T-cell (primary cell): ENCODE measurements at regions not wholly inside any gene's neighbourhood (a gene's known extent, or its start where the extent isn't known, plus 50 kb on each side); places are given as distances from the start of the nearest gene placed in this dataset.

Source experiments
- ATAC-seq, 4 experiments: fragments of 200-7000 bp in 3 of 4; fragments of 150-1000 bp in 1 of 4; cut with Tn5 transposase; replicated peaks in 1 of 4; 1 replicate in 3 of 4; 2 replicates in 1 of 4; pipeline ENCODE4 v1.10.0; 2021; ENCODE audit warnings: moderate library complexity in 3 of 4, mild to moderate bottlenecking in 2 of 4, moderate number of reproducible peaks in 1 of 4
- CTCF ChIA-PET, 2 donors: fragments of 300-600 bp; sonication (Branson Sonifier 250); formaldehyde crosslinking; loops; one replicate each; lab custom pipeline; 2022; ENCODE audit warnings: antibody characterized with exemption in 2 of 2; lab: Charles Lee
- POLR2A ChIA-PET, 2 donors: fragments of 300-600 bp; sonication (Branson Sonifier 250); formaldehyde crosslinking; loops; one replicate each; lab custom pipeline; 2022; ENCODE audit warnings: antibody characterized with exemption in 2 of 2; lab: Charles Lee
- DNase-seq, 35 experiments: peaks; one replicate each; pipeline versions ENCODE4 v3.0.0 to v3.0.0-alpha.2; 2013 to 2023
- H3K27ac ChIP-seq: one replicate; pipeline ENCODE4 v1.5.1; 2013; ENCODE audit warnings: low read length
- H3K27me3 ChIP-seq, 2 experiments: replicated peaks in 1 of 2; 1 replicate in 1 of 2; 2 replicates in 1 of 2; pipeline versions ENCODE4 v1.6.1 to v1.7.0; 2013; ENCODE audit warnings: low read length in 1 of 2, mixed read lengths in 1 of 2; ENCODE audit not compliant: control insufficient read depth in 2 of 2, insufficient read depth in 2 of 2; ENCODE audit errors: extremely low read depth in 1 of 2
- H3K36me3 ChIP-seq, 2 donors: 1 replicate in 1 of 2; 2 replicates in 1 of 2; pipeline versions ENCODE4 v1.6.1 to v1.7.0; 2013; ENCODE audit warnings: low read length in 1 of 2; ENCODE audit not compliant: control insufficient read depth in 2 of 2, insufficient read depth in 1 of 2; ENCODE audit errors: extremely low read depth in 1 of 2
- H3K4me1 ChIP-seq, 2 experiments: 1 replicate in 1 of 2; 2 replicates in 1 of 2; pipeline versions ENCODE4 v1.6.1 to v1.7.0; 2013; ENCODE audit warnings: low read length in 2 of 2, mixed read lengths in 1 of 2; ENCODE audit not compliant: insufficient read depth in 2 of 2, control insufficient read depth in 1 of 2; ENCODE audit errors: extremely low read depth in 1 of 2
- H3K4me3 ChIP-seq, 2 donors: 1 replicate in 1 of 2; 2 replicates in 1 of 2; pipeline versions ENCODE4 v1.5.1 to v1.7.0; 2013; ENCODE audit warnings: mild to moderate bottlenecking in 2 of 2, low read length in 1 of 2, moderate library complexity in 1 of 2; ENCODE audit not compliant: control insufficient read depth in 1 of 2; ENCODE audit errors: extremely low read depth in 1 of 2
- H3K9me3 ChIP-seq: 2 replicates; pipeline ENCODE4 v1.7.0; 2013
- H3K27ac Mint-ChIP-seq, 2 donors: one replicate each; pipeline ENCODE4 v1.8.0; 2020 to 2021; ENCODE audit warnings: mild to moderate bottlenecking in 2 of 2, mixed read lengths in 2 of 2
- H3K27me3 Mint-ChIP-seq, 2 donors: one replicate each; pipeline ENCODE4 v1.8.0; 2021 to 2022; ENCODE audit warnings: mixed read lengths in 2 of 2
- H3K36me3 Mint-ChIP-seq: one replicate; pipeline ENCODE4 v1.8.0; 2021; ENCODE audit warnings: mixed read lengths
- H3K4me1 Mint-ChIP-seq, 3 donors: one replicate each; pipeline ENCODE4 v1.8.0; 2020 to 2022; ENCODE audit warnings: mixed read lengths in 3 of 3, mild to moderate bottlenecking in 1 of 3
- H3K4me3 Mint-ChIP-seq, 3 donors: one replicate each; pipeline ENCODE4 v1.8.0; 2020 to 2022; ENCODE audit warnings: mild to moderate bottlenecking in 3 of 3, mixed read lengths in 3 of 3, moderate library complexity in 3 of 3
- H3K9me3 Mint-ChIP-seq, 3 donors: one replicate each; pipeline ENCODE4 v1.8.0; 2020 to 2022; ENCODE audit warnings: mixed read lengths in 3 of 3
- WGBS: methylation state at CpG from one replicate; pipeline ENCODE4 v1.1.5; 2013; ENCODE audit warnings: missing lambda C conversion rate; ENCODE audit not compliant: insufficient coverage; 5-methylcytosine and 5-hydroxymethylcytosine counted together

- CTCF ChIA-PET: no interaction called here
- Histone ChIP-seq H3K27ac (no peak overlapping the region), H3K4me1 (no peaks in the 10 kb centered on the region), H3K9me3 (peaks cover 4% of the 10 kb centered on the region), H3K27me3 (no peaks in the 10 kb centered on the region), H3K36me3 (no peaks in the 10 kb centered on the region), H3K4me3 (no peak overlapping the region)
- no CpG with 5 or more reads among the region's 1 CpG for WGBS
- no peak overlapping the region for H3K4me3 Mint-ChIP-seq
- H3K9me3 Mint-ChIP-seq: peaks cover 13 to 33% (median 26%) of the 10 kb centered on the region in 3 donors
- no peaks in the 10 kb centered on the region for H3K4me1 Mint-ChIP-seq
- H3K27ac Mint-ChIP-seq: no peak overlapping the region
- H3K36me3 Mint-ChIP-seq: no peaks in the 10 kb centered on the region
- ATAC-seq (no peak), DNase-seq (no peak)
- POLR2A ChIA-PET: no interaction called here
- H3K27me3 Mint-ChIP-seq: no peaks in the 10 kb centered on the region
Observed at GRCh38 chr11:41612415-41612814, 153.0 kb upstream of the LRRC4C start.

- Mint-ChIP-seq H3K9me3 (peaks cover 13 to 26% (median 18%) of the 10 kb centered on the region in 3 donors), H3K4me1 (no peaks in the 10 kb centered on the region), H3K4me3 (no peak overlapping the region), H3K27ac (no peak overlapping the region), H3K27me3 (no peaks in the 10 kb centered on the region), H3K36me3 (no peaks in the 10 kb centered on the region)
- no peak for ATAC-seq
- no peaks in the 10 kb centered on the region for H3K27me3 ChIP-seq
- DNase-seq: no peak
- CTCF ChIA-PET: no interaction called here
- no peaks in the 10 kb centered on the region for H3K36me3 ChIP-seq
- 56% methylated on average over 1 of the region's 1 CpG for WGBS
- peaks cover 4% of the 10 kb centered on the region for H3K9me3 ChIP-seq
- no peaks in the 10 kb centered on the region for H3K4me1 ChIP-seq
- no peak overlapping the region for H3K4me3 ChIP-seq
- H3K27ac ChIP-seq: no peak overlapping the region
- POLR2A ChIA-PET: interaction anchor here in 1 of 2 donors (0.6 kb wide), 1 partner anchor 25 kb away, joined by 3 read pairs; no protein-coding TSS in a partner anchor
Observed at GRCh38 chr11:41613326-41613725, 153.9 kb upstream of the LRRC4C start.

GRCh38 chr11:41622707-41623359 lies 163.4 kb upstream of the LRRC4C start:
- Histone ChIP-seq H3K36me3 (no peaks in the 10 kb centered on the region), H3K27me3 (no peaks in the 10 kb centered on the region), H3K9me3 (no peaks in the 10 kb centered on the region), H3K27ac (no peak overlapping the region), H3K4me3 (no peak overlapping the region), H3K4me1 (no peaks in the 10 kb centered on the region)
- Mint-ChIP-seq H3K27ac (no peak overlapping the region), H3K4me1 (no peaks in the 10 kb centered on the region), H3K4me3 (no peak overlapping the region), H3K9me3 (peaks cover 13 to 36% (median 20%) of the 10 kb centered on the region in 3 donors), H3K27me3 (no peaks in the 10 kb centered on the region), H3K36me3 (no peaks in the 10 kb centered on the region)
- WGBS: 88% methylated on average over 24 of the region's 32 CpGs
- ChIA-PET POLR2A (no interaction called here), CTCF (no interaction called here)
- no peak for ATAC-seq
- DNase-seq: no peak

- no peak overlapping the region for H3K4me3 Mint-ChIP-seq
- H3K9me3 Mint-ChIP-seq: peaks cover 17 to 29% (median 18%) of the 10 kb centered on the region in 3 donors
- POLR2A ChIA-PET: no interaction called here
- 78% methylated on average over 8 of the region's 9 CpGs for WGBS
- no peaks in the 10 kb centered on the region for H3K36me3 ChIP-seq
- H3K27me3 Mint-ChIP-seq: no peaks in the 10 kb centered on the region
- no peak overlapping the region for H3K4me3 ChIP-seq
- no peak overlapping the region for H3K27ac ChIP-seq
- no peak for DNase-seq
- no peak overlapping the region for H3K27ac Mint-ChIP-seq
- H3K9me3 ChIP-seq: no peaks in the 10 kb centered on the region
- H3K4me1 ChIP-seq: no peaks in the 10 kb centered on the region
- CTCF ChIA-PET: no interaction called here
- no peaks in the 10 kb centered on the region for H3K27me3 ChIP-seq
- no peaks in the 10 kb centered on the region for H3K4me1 Mint-ChIP-seq
- no peak for ATAC-seq
- H3K36me3 Mint-ChIP-seq: no peaks in the 10 kb centered on the region
Observed at GRCh38 chr11:41659985-41660384, 200.5 kb upstream of the LRRC4C start.

- H3K4me1 Mint-ChIP-seq: no peaks in the 10 kb centered on the region
- ATAC-seq: no peak
- no peaks in the 10 kb centered on the region for H3K4me1 ChIP-seq
- POLR2A ChIA-PET: no interaction called here
- no peak overlapping the region for H3K27ac Mint-ChIP-seq
- DNase-seq: no peak
- H3K4me3 ChIP-seq: no peak overlapping the region
- H3K9me3 Mint-ChIP-seq: peaks cover 15 to 26% (median 18%) of the 10 kb centered on the region in 3 donors
- no peak overlapping the region for H3K27ac ChIP-seq
- CTCF ChIA-PET: no interaction called here
- H3K27me3 Mint-ChIP-seq: no peaks in the 10 kb centered on the region
- no peak overlapping the region for H3K4me3 Mint-ChIP-seq
- no peaks in the 10 kb centered on the region for H3K36me3 Mint-ChIP-seq
- no peaks in the 10 kb centered on the region for H3K9me3 ChIP-seq
- WGBS: no CpG with 5 or more reads among the region's 8 CpGs
- H3K27me3 ChIP-seq: no peaks in the 10 kb centered on the region
- H3K36me3 ChIP-seq: no peaks in the 10 kb centered on the region
Observed at GRCh38 chr11:41660585-41660984, 201.1 kb upstream of the LRRC4C start.

- POLR2A ChIA-PET: no interaction called here
Observed at GRCh38 chr11:41665441-41666360, 206.2 kb upstream of the LRRC4C start.

More at GRCh38 chr11:41665441-41666360, 206.2 kb upstream of the LRRC4C start:
- Mint-ChIP-seq H3K27me3 (no peaks in the 10 kb centered on the region), H3K9me3 (peaks cover 10 to 16% (median 11%) of the 10 kb centered on the region in 3 donors), H3K4me3 (no peak overlapping the region), H3K27ac (no peak overlapping the region), H3K4me1 (no peaks in the 10 kb centered on the region), H3K36me3 (no peaks in the 10 kb centered on the region)
- Histone ChIP-seq H3K27ac (no peak overlapping the region), H3K36me3 (no peaks in the 10 kb centered on the region), H3K4me3 (no peak overlapping the region), H3K27me3 (no peaks in the 10 kb centered on the region), H3K9me3 (no peaks in the 10 kb centered on the region), H3K4me1 (no peaks in the 10 kb centered on the region)
- no peak for ATAC-seq
- CTCF ChIA-PET: no interaction called here
- WGBS: 51% methylated on average over 2 of the region's 7 CpGs
- no peak for DNase-seq
